Ovary (tissue), 3 donors: ENCODE measurements at regions not wholly inside any gene's neighbourhood (a gene's known extent, or its start where the extent isn't known, plus 50 kb on each side); places are given as distances from the start of the nearest gene placed in this dataset.

Experiments
- CTCF ChIP-seq, 3 donors: fragments of 450-650 bp in 2 of 3; fragments of 200-600 bp in 1 of 3; IDR thresholded peaks; one replicate each; pipeline versions ENCODE4 v1.5.1 to v1.8.0; 2016 to 2022; ENCODE audit warnings: antibody characterized with exemption in 3 of 3, mild to moderate bottlenecking in 1 of 3
- EP300 ChIP-seq: sonication (generic); formaldehyde crosslinking; IDR thresholded peaks from one replicate; pipeline ENCODE4 v1.6.1; 2017; ENCODE audit warnings: antibody characterized with exemption
- donor health status: DM: no; HTN: no; CAD: no.

- TF ChIP-seq EP300: no peak
- no peak for TF ChIP-seq CTCF (IDR thresholded peaks at IDR 0.05)
These were observed 443.3 kb downstream of the VGLL3 start for GRCh38 chr3:86547692-86548091.
